ENCODE measurements at regions not wholly inside any gene's neighbourhood (a gene's known extent, or its start where the extent isn't known, plus 50 kb on each side); places are given as distances from the start of the nearest gene placed in this dataset.
"Not testable (repeated sequence)": the region's sequence is repeated elsewhere in the genome, so short reads cannot be mapped to it uniquely, and the experiment has no call there.

- TF ChIP-seq ZFX (IDR thresholded peaks at IDR 0.05; ENCODE audit: borderline replicate concordance) (no peak), CTCF (IDR thresholded peaks at IDR 0.05) (no peak)
- H3K27ac ChIP-seq = no peak overlapping the region
Measured at GRCh38 chr21:33139084-33139483, 69.1 kb downstream of the OLIG1 start.

GRCh38 chr21:33140288-33140687, 70.3 kb downstream of the OLIG1 start:
- no peak for TF ChIP-seq ZFX (IDR thresholded peaks at IDR 0.05; ENCODE audit: borderline replicate concordance)
- no peak for TF ChIP-seq CTCF (IDR thresholded peaks at IDR 0.05)
- H3K27ac ChIP-seq = no peak overlapping the region

GRCh38 chr21:33146467-33146866, 76.5 kb downstream of the OLIG1 start:
- no peak for TF ChIP-seq ZFX (IDR thresholded peaks at IDR 0.05; ENCODE audit: borderline replicate concordance)
- TF ChIP-seq CTCF (IDR thresholded peaks at IDR 0.05) = no peak
- H3K27ac ChIP-seq = no peak overlapping the region

GRCh38 chr21:33149181-33149580, 79.2 kb downstream of the OLIG1 start:
- no peak overlapping the region for H3K27ac ChIP-seq
- no peak for TF ChIP-seq CTCF (IDR thresholded peaks at IDR 0.05)

GRCh38 chr21:33150968-33151367, 78.8 kb upstream of the IFNAR2 start:
- H3K27ac ChIP-seq = not testable (repeated sequence)

GRCh38 chr21:33151941-33152731, 77.6 kb upstream of the IFNAR2 start:
- no peak overlapping the region for H3K27ac ChIP-seq
- no peak for TF ChIP-seq ZFX (IDR thresholded peaks at IDR 0.05; ENCODE audit: borderline replicate concordance)
- TF ChIP-seq CTCF (IDR thresholded peaks at IDR 0.05) = no peak

GRCh38 chr21:33152732-33153130, 77.0 kb upstream of the IFNAR2 start:
- no peak overlapping the region for H3K27ac ChIP-seq
- TF ChIP-seq ZFX (IDR thresholded peaks at IDR 0.05; ENCODE audit: borderline replicate concordance) = no peak
- no peak for TF ChIP-seq CTCF (IDR thresholded peaks at IDR 0.05)

- TF ChIP-seq ZFX (IDR thresholded peaks at IDR 0.05; ENCODE audit: borderline replicate concordance) (no peak), CTCF (IDR thresholded peaks at IDR 0.05) (no peak)
- no peak overlapping the region for H3K27ac ChIP-seq
Measured at GRCh38 chr21:33155005-33155404, 74.7 kb upstream of the IFNAR2 start.
